PC-3 (cell line): ENCODE measurements at regions not wholly inside any gene's neighbourhood (a gene's known extent, or its start where the extent isn't known, plus 50 kb on each side); places are given as distances from the start of the nearest gene placed in this dataset.

Experiments
- CTCF ChIP-seq: fragments of 300-600 bp; sonication (generic); conservative IDR thresholded peaks from 2 replicates; pipeline ENCODE4 v1.5.1; 2017; ENCODE audit warnings: antibody characterized with exemption, low read depth, mild to moderate bottlenecking, low read length
- EZH2phosphoT487 ChIP-seq: fragments of 300-600 bp; sonication (generic); IDR thresholded peaks from 2 replicates; pipeline ENCODE4 v1.6.1; 2018; ENCODE audit warnings: mild to moderate bottlenecking, antibody characterized with exemption, low read length, borderline replicate concordance

- TF ChIP-seq CTCF (no peak), EZH2phosphoT487 (no peak)
These were observed 67.9 kb upstream of the HECW1 start for GRCh38 chr7:43044511-43044910.
